ENCODE measurements at regions not wholly inside any gene's neighbourhood (a gene's known extent, or its start where the extent isn't known, plus 50 kb on each side); places are given as distances from the start of the nearest gene placed in this dataset.
"Not testable (repeated sequence)": the region's sequence is repeated elsewhere in the genome, so short reads cannot be mapped to it uniquely, and the experiment has no call there.

DNA sequence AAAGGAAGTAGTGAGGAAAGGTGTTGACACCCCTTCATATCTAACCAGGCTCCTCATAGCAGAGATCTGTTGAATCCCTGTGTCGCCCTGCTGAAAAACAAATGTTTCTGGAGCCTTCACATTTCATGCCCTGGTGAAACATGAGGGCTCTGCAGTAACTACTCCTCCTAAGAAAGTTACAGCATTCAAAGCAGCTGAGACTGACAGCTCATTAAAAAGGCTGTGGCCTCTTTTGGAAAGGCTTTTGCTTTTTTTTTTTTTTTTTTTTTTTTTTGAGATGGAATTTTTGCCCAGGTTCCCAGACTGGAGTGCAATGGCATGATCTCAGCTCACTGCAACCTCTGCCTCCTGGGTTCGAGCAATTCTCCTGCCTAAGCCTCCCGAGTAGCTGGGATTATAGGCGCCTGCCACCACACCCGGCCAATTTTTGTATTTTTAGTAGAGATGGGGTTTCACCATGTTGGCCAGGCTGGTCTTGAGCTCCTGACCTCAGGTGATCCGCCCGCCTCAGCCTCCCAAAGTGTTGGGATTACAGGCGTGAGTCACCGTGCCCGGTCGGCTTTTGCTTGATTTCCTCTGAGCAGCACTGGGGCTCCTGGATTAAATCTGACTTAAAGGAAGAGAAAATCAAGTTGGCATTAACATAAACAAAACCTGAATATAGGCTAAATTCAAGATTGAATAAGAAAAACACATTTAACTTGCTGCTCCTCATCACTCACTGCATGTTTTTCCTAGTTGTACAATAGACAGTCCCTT, 112.9 kb downstream of the PCSK1 start:
- DNase-seq: not testable (repeated sequence)

DNA sequence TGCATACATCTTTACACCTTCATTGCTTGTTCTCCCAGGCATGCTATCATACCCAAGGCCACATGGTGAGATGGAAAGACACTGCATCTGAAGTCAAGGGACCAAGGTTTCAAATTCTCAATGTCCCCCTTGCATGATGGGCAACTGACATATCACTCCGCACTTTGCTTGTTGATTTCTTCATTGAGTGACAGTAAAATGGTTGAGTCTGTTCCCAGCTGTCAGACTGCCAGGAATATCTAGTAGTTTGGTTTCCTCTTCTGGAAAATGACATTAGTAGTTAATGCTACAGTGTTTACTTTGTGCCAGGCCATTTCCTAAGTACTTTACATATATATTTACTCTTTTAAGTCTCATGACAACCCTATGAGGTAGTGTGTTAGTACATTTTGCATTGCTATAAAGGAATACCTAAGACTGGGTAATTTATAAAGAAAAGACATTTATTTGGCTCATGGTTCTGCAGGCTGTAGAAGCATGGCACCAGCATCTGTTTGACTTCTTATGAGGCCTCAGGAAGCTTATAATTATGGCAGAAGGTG, 114.4 kb downstream of the PCSK1 start:
- DNase-seq: no peak

- no peak for DNase-seq
Observed at GRCh38 chr5:96317945-96318344, 115.1 kb downstream of the PCSK1 start.

- no peak for DNase-seq
Observed at GRCh38 chr5:96316487-96316886, 116.6 kb downstream of the PCSK1 start.

- DNase-seq: no peak
Observed at GRCh38 chr5:96316017-96316416, 117.0 kb downstream of the PCSK1 start.

GRCh38 chr5:96315431-96315830, 117.6 kb downstream of the PCSK1 start:
- no peak for DNase-seq

GRCh38 chr5:96312383-96312782, 120.7 kb downstream of the PCSK1 start:
- no peak for DNase-seq

DNA sequence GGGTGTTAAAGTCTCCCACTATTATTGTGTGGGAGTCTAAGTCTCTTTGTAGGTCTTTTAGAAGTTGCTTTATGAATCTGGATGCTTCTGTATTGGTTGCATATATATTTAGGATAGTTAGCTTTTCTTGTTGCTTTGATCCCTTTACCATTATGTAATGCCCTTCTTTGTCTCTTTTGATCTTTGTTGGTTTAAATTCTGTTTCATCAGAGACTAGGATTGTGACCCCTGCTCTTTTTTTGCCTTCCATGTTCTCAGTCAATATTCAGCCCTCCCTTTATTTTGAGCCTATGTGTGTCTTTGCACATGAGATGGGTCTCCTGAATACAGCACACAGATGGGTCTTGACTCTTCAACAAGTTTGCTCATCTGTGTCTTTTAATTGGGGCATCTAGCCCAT, 126.0 kb downstream of the PCSK1 start:
- DNase-seq: not testable (repeated sequence)

- DNase-seq: no peak
Observed at GRCh38 chr5:96302174-96302738, 130.8 kb downstream of the PCSK1 start.

DNA sequence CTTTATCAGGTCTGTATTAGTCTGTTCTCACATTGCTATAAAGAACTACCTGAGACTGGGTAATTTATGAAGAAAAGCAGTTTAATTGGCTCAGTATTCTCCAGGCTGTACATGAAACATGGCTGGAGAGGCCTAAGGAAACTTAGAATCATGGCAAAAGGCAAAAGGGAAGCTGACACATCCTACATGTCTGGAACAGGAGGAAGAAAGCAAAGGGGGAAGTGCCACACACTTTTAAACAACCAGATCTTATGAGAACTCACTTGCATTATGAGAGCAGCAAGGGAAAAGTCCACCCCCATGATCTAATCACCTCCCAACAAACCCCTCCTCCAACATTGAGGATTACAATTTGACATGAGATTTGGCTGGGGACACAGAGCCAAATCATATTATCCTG, 132.1 kb downstream of the PCSK1 start:
- no peak for DNase-seq

DNA sequence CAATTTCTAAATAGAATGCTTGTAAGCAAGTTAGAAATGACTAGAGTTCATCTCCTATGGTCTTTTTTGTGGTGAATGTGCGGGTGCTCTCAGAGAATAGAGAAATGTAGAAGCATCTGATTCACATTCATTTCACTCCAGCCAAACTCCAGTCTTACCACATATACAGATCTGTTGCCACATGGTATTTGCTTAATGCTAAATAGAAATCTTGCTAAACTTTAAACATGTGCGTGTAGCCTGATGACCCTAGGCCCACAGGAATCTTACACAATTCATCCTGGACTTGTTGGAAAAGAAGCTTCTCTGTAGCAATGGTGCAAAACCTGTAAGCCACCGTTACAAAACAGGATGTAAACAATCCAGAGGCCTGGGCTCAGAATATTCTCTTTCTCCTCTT, 135.2 kb downstream of the PCSK1 start:
- DNase-seq: no peak

DNA sequence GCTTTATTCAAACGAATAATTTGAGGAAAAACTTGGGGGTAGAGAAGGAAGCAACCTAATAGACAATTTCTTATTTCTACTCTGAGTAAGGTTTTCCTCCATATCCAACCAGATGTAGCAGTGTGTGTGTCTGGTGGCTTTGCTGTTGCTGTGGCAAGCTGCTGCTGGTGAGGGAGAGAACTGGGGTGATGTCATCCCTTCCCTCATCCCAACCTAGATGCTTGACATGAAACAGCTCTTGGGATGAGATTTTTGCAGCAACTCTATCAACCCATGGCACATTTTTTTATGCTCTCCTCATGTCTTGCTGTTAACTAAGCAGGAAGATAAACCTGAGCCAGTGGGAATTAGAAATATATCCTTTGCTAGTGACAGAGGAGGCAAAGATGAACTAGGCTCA, 135.8 kb downstream of the PCSK1 start:
- no peak for DNase-seq

GRCh38 chr5:96294884-96295202, 138.2 kb downstream of the PCSK1 start:
- no peak for DNase-seq

GRCh38 chr5:96293966-96294883, 138.8 kb downstream of the PCSK1 start:
- DNase-seq: no peak

GRCh38 chr5:96292582-96293247, 140.3 kb downstream of the PCSK1 start:
- DNase-seq: no peak

DNA sequence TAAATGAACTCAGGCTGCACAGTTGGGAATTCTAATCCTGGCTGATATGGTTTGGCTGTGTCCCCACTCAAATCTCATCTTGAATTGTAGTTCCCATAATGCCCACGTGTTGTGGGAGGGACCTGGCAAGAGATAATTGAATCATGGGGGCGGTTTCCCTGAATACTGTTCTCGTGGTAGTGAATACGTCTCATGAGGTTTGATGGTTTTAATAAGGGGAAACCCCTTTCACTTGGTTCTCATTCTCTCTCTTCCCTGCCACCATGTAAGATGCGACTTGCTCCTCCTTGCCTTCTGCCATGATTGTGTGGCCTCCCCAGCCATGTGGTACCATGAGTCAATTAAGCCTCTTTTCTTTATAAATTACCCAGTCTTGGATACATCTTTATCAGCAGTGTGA, 143.8 kb downstream of the PCSK1 start:
- not testable (repeated sequence) for DNase-seq

DNA sequence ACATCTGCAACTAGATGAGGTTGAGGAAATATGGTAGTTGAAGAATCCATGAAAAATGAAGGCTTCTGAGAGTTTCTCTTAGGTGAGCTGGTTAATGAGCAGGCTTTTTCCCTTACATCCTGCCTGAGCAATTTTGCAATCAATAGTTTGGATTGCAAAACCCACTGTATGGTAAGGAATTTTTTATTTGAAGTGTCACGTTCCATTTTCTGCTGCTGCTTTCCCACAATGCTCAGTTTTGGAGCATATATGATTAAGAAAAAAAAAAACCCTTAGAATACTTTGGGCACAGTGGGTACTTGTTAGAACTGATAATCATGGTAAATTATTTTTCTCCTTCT, 144.2 kb downstream of the PCSK1 start:
- no peak for DNase-seq

- no peak for DNase-seq
Observed at GRCh38 chr5:96288166-96288844, 144.7 kb downstream of the PCSK1 start.

DNA sequence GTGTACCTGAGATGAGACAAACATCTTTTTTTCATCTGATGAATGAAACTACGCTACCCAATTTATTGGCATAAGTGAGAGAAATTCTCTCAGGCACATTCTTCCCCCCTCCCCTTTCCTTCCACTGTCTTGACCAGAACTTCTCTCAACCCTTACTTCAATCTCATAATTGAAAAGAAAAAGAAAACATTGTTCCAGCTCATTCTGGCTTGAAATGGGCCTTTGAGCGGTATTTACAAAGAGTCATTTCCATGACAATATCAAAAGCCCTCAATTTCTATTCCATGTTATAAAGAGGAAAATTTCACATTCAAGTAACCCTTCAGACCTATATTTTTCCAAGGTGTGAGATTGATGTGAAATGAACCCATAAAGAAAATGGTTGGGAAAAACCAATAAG, 145.9 kb downstream of the PCSK1 start:
- DNase-seq: no peak

DNA sequence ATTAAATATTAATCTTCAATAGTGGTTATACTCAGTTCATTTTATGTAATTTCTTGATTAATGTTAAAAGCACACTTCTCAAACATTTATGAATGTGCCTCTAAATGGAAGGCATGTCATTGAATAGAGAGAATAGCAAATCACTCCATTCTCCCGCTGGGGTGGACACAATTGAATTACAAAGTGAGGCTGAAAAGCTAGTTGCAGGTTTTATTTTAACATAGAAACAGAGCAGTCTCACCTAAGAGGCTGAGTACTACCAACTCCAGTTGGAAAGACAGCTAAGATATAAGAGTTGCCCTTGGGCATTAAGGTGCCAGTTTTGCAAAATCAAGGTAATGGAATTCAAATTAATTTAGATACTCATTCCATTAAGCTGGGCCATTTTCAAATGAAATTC, 147.2 kb downstream of the PCSK1 start:
- no peak for DNase-seq

DNA sequence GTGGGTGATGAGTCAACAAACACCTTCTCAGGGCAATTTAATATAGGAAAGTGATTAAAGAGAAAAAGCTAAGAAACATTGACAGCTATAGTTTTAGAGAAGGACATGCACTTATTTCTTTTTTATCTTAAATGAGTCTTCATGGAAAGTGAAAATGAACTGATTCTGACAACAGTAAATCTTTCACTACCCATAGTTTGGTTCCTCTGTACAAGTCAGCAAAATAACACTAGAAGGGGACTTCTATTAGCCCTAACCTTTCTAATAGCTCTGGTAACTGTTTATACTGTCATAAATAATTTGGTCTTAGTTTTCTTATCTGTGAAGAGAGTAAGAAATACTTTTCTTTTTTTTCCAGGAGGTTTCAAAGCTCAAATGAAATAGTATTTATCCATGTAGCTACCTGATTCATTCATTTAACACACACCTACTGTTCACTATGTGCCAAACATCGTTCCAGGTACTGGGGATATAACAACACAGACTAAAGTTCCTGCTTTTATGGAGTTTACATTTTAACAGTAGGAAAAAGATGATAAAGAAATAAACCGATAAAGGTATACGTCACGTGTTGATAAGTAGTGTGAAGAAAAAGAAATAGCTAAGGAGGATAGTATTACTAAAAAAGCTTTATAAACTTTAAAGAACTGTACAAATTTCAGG, 148.2 kb downstream of the PCSK1 start:
- no peak for DNase-seq

DNA sequence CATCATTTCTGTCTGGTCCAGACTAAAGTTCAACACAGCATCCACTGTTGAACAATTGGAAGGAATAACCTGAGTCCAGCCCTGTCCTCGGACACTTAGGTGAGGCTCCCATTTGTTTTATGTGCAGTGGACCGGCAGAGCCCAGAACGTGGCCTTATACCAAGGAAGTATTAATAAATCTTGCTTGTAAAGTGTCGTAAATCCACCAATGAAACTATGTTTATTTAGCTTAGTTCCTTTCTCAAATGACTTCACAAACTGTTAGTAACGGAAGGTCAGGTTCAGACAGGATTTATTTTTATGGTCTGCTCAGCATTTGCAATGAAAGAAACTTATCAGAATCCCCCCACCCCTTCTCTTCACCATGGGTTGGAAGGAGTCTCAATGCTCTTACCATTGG, 149.5 kb downstream of the PCSK1 start:
- DNase-seq: no peak
